ENCODE measurements at regions not wholly inside any gene's neighbourhood (a gene's known extent, or its start where the extent isn't known, plus 50 kb on each side); places are given as distances from the start of the nearest gene placed in this dataset.
A peak's percentile ranks its signal among the peaks of the same experiment; 100 is the strongest.

- DNase-seq = no peak
Observed at GRCh38 chr6:112745765-112746164, 398.6 kb downstream of the RFPL4B start.

GRCh38 chr6:112749673-112750072 is 402.5 kb downstream of the RFPL4B start:
- DNase-seq = no peak

GRCh38 chr6:112752305-112752704 is 405.2 kb downstream of the RFPL4B start:
- DNase-seq = peak; percentile 9

- no peak for DNase-seq
Observed at GRCh38 chr6:112752791-112753190, 405.7 kb downstream of the RFPL4B start.

GRCh38 chr6:112760831-112761230 is 413.7 kb downstream of the RFPL4B start:
- no peak for DNase-seq

- no peak for DNase-seq
Observed at GRCh38 chr6:112761740-112762139, 414.6 kb downstream of the RFPL4B start.

GRCh38 chr6:112764377-112764776 is 417.2 kb downstream of the RFPL4B start:
- DNase-seq = no peak

GRCh38 chr6:112770308-112770707 is 423.2 kb downstream of the RFPL4B start:
- no peak for DNase-seq

- DNase-seq = no peak
Observed at GRCh38 chr6:112773187-112773586, 426.1 kb downstream of the RFPL4B start.

- no peak for DNase-seq
Observed at GRCh38 chr6:112774319-112774718, 427.2 kb downstream of the RFPL4B start.

GRCh38 chr6:112780498-112781096 is 433.5 kb downstream of the RFPL4B start:
- DNase-seq = peak; percentile 91

GRCh38 chr6:112781241-112781640 is 434.1 kb downstream of the RFPL4B start:
- DNase-seq = peak; percentile 5

- DNase-seq = no peak
Observed at GRCh38 chr6:112785408-112785807, 438.3 kb downstream of the RFPL4B start.

GRCh38 chr6:112786801-112787200 is 439.7 kb downstream of the RFPL4B start:
- no peak for DNase-seq

- no peak for DNase-seq
Observed at GRCh38 chr6:112787371-112787770, 440.2 kb downstream of the RFPL4B start.

GRCh38 chr6:112795316-112795715 is 448.2 kb downstream of the RFPL4B start:
- no peak for DNase-seq

- DNase-seq = no peak
Observed at GRCh38 chr6:112796712-112797111, 449.6 kb downstream of the RFPL4B start.

- DNase-seq = no peak
Observed at GRCh38 chr6:112799889-112800288, 452.8 kb downstream of the RFPL4B start.

- DNase-seq = no peak
Observed at GRCh38 chr6:112800439-112800838, 453.3 kb downstream of the RFPL4B start.

GRCh38 chr6:112800916-112801315 is 453.8 kb downstream of the RFPL4B start:
- DNase-seq = no peak

- no peak for DNase-seq
Observed at GRCh38 chr6:112801468-112802080, 454.4 kb downstream of the RFPL4B start.

- DNase-seq = no peak
Observed at GRCh38 chr6:112802144-112802543, 455.0 kb downstream of the RFPL4B start.

- DNase-seq = no peak
Observed at GRCh38 chr6:112804638-112805330, 457.7 kb downstream of the RFPL4B start.

GRCh38 chr6:112806163-112806865 is 459.2 kb downstream of the RFPL4B start:
- no peak for DNase-seq

Measured in suppressor macrophage treated with lipopolysaccharide for 4 hours (primary cell).